ENCODE measurements at regions not wholly inside any gene's neighbourhood (a gene's known extent, or its start where the extent isn't known, plus 50 kb on each side); places are given as distances from the start of the nearest gene placed in this dataset.

GRCh38 chr3:90011131-90011530 is 903.7 kb downstream of the EPHA3 start:
- H3K36me3 ChIP-seq (ENCODE audit: control insufficient read depth, insufficient read depth, low read length): no peaks in the 10 kb centered on the region
- no peaks in the 10 kb centered on the region for H3K27me3 ChIP-seq (ENCODE audit: control insufficient read depth, insufficient read depth, low read length)
- TF ChIP-seq CTCF (IDR thresholded peaks at IDR 0.05; ENCODE audit: insufficient read depth, low read length, severe bottlenecking): no peak
- no peak for DNase-seq (ENCODE audit: low read depth)
- H3K4me3 ChIP-seq (ENCODE audit: low read depth, low read length): no peak overlapping the region
- peak; percentile 77 for FAIRE-seq

GRCh38 chr3:90011596-90011995 is 904.2 kb downstream of the EPHA3 start:
- H3K36me3 ChIP-seq (ENCODE audit: control insufficient read depth, insufficient read depth, low read length): no peaks in the 10 kb centered on the region
- TF ChIP-seq CTCF (IDR thresholded peaks at IDR 0.05; ENCODE audit: insufficient read depth, low read length, severe bottlenecking): no peak
- no peaks in the 10 kb centered on the region for H3K27me3 ChIP-seq (ENCODE audit: control insufficient read depth, insufficient read depth, low read length)
- H3K4me3 ChIP-seq (ENCODE audit: low read depth, low read length): no peak overlapping the region
- no peak for FAIRE-seq
- no peak for DNase-seq (ENCODE audit: low read depth)

GRCh38 chr3:90011996-90012395 is 904.6 kb downstream of the EPHA3 start:
- Histone ChIP-seq H3K36me3 (ENCODE audit: control insufficient read depth, insufficient read depth, low read length) (no peaks in the 10 kb centered on the region), H3K27me3 (ENCODE audit: control insufficient read depth, insufficient read depth, low read length) (no peaks in the 10 kb centered on the region), H3K4me3 (ENCODE audit: low read depth, low read length) (no peak overlapping the region)
- TF ChIP-seq CTCF (IDR thresholded peaks at IDR 0.05; ENCODE audit: insufficient read depth, low read length, severe bottlenecking): no peak
- DNase-seq (ENCODE audit: low read depth) (no peak), FAIRE-seq (no peak)

- DNase-seq (ENCODE audit: low read depth) (peak; percentile 52), FAIRE-seq (no peak)
- no peak overlapping the region for H3K4me3 ChIP-seq (ENCODE audit: low read depth, low read length)
- TF ChIP-seq CTCF (IDR thresholded peaks at IDR 0.05; ENCODE audit: insufficient read depth, low read length, severe bottlenecking): no peak
- H3K36me3 ChIP-seq (ENCODE audit: control insufficient read depth, insufficient read depth, low read length): no peaks in the 10 kb centered on the region
- no peaks in the 10 kb centered on the region for H3K27me3 ChIP-seq (ENCODE audit: control insufficient read depth, insufficient read depth, low read length)
These were observed 908.4 kb downstream of the EPHA3 start for GRCh38 chr3:90015688-90016356.

GRCh38 chr3:90016555-90016954 is 909.1 kb downstream of the EPHA3 start:
- DNase-seq (ENCODE audit: low read depth) (peak; percentile 10), FAIRE-seq (no peak)
- H3K4me3 ChIP-seq (ENCODE audit: low read depth, low read length): no peak overlapping the region
- H3K36me3 ChIP-seq (ENCODE audit: control insufficient read depth, insufficient read depth, low read length): no peaks in the 10 kb centered on the region
- TF ChIP-seq CTCF (IDR thresholded peaks at IDR 0.05; ENCODE audit: insufficient read depth, low read length, severe bottlenecking): no peak
- no peaks in the 10 kb centered on the region for H3K27me3 ChIP-seq (ENCODE audit: control insufficient read depth, insufficient read depth, low read length)

GRCh38 chr3:90018779-90019178 is 911.4 kb downstream of the EPHA3 start:
- no peak for TF ChIP-seq CTCF (IDR thresholded peaks at IDR 0.05; ENCODE audit: insufficient read depth, low read length, severe bottlenecking)
- FAIRE-seq: no peak
- Histone ChIP-seq H3K4me3 (ENCODE audit: low read depth, low read length) (no peak overlapping the region), H3K36me3 (ENCODE audit: control insufficient read depth, insufficient read depth, low read length) (no peaks in the 10 kb centered on the region), H3K27me3 (ENCODE audit: control insufficient read depth, insufficient read depth, low read length) (no peaks in the 10 kb centered on the region)
- DNase-seq (ENCODE audit: low read depth): no peak
